ENCODE measurements at regions not wholly inside any gene's neighbourhood (a gene's known extent, or its start where the extent isn't known, plus 50 kb on each side); places are given as distances from the start of the nearest gene placed in this dataset.

DNA sequence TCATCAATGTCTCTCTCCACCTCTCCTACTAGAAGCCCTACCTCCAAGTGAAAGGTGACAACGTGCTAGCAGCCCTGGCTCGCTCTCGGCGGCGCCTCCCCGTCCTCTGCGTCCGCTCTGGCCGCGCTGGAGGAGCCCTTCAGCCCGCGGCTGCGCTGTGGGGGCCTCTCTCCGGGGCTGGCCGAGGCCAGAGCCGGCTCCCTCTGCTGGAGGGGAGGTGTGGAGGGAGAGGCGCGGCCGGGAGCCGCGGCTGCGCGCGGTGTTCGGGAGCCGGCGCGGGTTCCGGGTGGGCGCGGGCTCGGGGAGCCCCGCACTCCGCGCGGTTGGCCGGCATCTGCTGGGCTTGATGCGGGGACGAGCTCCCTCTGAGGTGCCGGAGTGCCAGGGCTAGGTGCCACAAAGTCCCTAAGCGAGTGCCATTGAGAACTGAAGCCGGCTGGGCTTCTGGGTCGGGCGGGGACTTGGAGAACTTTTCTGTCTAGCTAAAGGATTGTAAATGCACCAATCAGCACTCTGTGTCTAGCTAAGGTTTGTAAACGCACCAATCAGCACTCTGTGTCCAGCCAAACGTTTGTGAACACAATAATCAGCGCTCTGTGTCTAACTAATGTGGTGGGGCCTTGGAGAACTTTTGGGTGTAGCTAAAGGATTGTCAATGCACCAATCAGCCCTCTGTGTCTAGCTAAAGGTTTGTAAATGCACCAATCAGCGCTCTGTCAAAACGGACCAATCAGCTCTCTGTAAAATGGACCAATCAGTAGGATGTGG, 84.8 kb upstream of the ARRDC4 start:
- no peak overlapping the region for H3K4me3 ChIP-seq (replicated peaks in 1 of 2; ENCODE audit: low read depth in 2 of 2, low read length in 2 of 2)
- DNase-seq (ENCODE audit: low read depth in 2 of 2): no peak
- TF ChIP-seq, protein P1, sequence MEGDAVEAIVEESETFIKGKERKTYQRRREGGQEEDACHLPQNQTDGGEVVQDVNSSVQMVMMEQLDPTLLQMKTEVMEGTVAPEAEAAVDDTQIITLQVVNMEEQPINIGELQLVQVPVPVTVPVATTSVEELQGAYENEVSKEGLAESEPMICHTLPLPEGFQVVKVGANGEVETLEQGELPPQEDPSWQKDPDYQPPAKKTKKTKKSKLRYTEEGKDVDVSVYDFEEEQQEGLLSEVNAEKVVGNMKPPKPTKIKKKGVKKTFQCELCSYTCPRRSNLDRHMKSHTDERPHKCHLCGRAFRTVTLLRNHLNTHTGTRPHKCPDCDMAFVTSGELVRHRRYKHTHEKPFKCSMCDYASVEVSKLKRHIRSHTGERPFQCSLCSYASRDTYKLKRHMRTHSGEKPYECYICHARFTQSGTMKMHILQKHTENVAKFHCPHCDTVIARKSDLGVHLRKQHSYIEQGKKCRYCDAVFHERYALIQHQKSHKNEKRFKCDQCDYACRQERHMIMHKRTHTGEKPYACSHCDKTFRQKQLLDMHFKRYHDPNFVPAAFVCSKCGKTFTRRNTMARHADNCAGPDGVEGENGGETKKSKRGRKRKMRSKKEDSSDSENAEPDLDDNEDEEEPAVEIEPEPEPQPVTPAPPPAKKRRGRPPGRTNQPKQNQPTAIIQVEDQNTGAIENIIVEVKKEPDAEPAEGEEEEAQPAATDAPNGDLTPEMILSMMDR (IDR thresholded peaks at IDR 0.05; ENCODE audit: low read depth, low read length): no peak

DNA sequence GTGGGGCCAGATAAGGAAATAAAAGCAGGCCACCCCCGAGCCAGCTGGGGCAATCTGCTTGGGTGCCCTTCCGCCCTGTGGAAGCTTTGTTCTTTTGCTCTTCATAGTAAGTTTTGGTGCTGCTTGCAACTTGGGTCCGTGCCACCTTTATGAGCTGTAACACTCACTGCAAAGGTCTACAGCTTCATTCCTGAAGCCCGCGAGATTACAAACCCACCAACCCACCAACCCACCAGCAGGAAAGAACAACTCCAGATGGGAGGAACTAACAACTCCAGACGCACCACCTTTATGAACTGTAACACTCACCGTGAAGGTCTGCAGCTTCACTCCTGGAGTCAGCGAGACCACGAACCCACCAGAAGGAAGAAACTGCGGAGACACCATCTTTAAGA, 84.2 kb upstream of the ARRDC4 start:
- TF ChIP-seq, protein P1 (IDR thresholded peaks at IDR 0.05; ENCODE audit: low read depth, low read length): no peak
- DNase-seq (ENCODE audit: low read depth in 2 of 2): no peak
- H3K4me3 ChIP-seq (replicated peaks in 1 of 2; ENCODE audit: low read depth in 2 of 2, low read length in 2 of 2): no peak overlapping the region

DNA sequence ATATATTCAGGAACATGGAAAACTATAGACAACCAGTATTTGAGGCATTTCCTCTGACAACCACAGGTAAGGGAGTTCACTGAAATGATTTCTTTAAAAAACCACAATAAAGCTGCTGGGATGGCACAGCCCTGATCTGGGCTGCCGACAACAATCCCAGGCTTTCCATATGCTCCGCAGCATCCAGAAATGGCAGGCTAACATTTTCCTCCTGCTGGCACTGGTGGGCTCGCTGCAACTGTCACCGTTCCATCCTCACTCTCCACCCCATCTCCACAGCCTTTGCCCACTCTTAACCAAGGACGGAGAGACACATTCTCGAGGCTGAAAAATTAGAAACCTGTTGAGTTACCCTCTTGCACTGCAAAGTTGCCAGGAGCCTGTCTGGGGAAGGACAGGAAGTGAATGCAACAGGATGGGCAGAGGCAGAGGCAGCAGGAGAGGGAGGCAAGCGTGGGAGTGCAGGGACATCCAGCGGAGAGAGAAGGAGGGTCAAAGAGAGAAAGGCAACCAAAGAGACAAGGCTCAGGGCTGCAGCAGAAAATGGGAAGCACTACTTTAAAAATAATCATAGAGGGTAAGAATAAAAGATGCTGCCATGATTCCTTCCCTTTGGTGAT, 79.0 kb upstream of the ARRDC4 start:
- no peak overlapping the region for H3K4me3 ChIP-seq (replicated peaks in 1 of 2; ENCODE audit: low read depth in 2 of 2, low read length in 2 of 2)
- TF ChIP-seq, protein P1 (IDR thresholded peaks at IDR 0.05; ENCODE audit: low read depth, low read length): no peak

DNA sequence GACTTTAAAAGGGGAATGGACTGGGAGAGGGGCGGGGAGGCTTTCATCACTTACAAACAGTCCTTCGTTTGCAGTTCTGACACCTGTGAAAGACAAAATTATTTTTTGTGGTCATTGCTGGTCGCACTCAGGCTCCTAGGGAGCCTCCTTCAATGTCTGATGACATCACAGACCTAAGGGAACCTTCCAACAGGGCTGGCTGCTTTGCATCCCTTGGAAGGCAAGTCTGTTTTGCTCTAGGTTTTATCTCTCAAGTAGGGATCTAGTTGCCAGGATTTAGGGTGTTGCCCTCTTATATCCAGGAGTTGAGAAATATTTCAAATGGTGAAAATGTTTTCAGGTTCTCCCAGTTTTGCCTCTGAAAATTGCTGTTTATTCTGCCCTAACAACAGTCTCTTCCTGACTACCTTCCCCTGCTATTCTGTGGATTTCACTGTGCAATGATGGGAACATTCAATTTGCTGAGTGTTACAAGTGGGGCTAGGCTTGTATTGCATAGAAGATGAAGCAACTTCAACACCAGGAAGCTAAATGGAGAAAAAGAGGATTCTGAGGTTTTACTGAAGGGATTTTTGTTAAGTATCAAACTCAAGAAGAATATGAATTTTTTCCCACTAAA, 75.9 kb upstream of the ARRDC4 start:
- H3K4me3 ChIP-seq (replicated peaks in 1 of 2; ENCODE audit: low read depth in 2 of 2, low read length in 2 of 2): no peak overlapping the region
- DNase-seq (ENCODE audit: low read depth in 2 of 2): no peak
- TF ChIP-seq, protein P1 (IDR thresholded peaks at IDR 0.05; ENCODE audit: low read depth, low read length): no peak

More for the DNA sequence above, 79.0 kb upstream of the ARRDC4 start:
- DNase-seq (ENCODE audit: low read depth in 2 of 2): no peak

DNA sequence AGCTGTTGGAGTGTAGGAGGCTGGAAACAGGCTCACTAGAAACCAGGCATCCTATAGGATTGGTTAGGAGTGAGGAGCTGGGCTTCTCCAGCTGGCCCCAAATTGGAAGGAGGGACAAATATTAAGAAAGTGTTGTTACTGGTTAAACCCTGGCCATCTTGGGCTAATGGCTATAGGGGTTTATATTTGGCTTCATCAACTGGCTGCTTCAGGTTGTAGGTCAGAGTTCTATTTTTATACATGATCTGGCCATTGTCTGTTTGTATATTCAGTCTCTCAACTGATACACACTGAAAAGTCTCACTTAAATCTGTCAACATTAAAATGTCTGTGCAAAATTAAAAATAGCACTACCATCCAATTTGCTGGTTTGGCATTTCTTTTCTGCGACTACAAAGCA, 70.2 kb upstream of the ARRDC4 start:
- no peak for DNase-seq (ENCODE audit: low read depth in 2 of 2)
- H3K4me3 ChIP-seq (replicated peaks in 1 of 2; ENCODE audit: low read depth in 2 of 2, low read length in 2 of 2): no peak overlapping the region
- TF ChIP-seq, protein P1 (IDR thresholded peaks at IDR 0.05; ENCODE audit: low read depth, low read length): no peak

DNA sequence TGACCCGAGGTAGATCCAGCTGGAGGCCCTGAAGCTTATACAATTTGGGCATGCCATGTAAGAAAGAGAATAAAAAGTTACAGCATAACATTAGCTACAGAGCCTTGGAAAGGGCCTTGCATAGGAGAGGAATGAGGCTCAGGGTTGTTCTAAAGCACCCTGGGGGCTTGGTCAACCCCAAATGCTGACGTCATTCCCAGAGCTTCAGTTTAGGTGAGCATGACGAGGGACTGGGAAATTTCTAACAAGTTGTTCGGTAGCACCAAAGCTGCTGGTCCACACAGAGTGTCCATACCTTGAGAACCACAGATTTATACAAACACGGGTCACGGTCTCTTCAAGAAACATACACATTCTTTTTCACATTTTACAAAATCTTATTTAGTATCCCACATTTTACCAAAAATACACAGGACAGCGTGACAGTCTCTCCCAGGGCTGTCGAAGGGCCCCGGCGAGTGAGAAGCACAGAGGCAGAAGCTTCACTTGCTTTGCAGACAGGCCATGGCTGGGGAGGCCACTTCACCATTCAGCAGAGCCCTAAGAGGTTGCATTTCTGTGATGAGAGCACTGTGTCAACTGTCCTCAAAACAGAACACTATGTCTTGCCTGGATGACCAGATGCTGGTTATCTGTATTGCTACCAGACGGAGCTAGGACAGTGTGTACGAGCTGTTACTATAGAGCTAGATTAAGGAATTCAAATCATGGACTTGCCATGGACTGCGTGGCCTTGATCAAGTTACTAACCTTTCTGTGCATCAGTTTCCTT, 68.2 kb upstream of the ARRDC4 start:
- no peak overlapping the region for H3K4me3 ChIP-seq (replicated peaks in 1 of 2; ENCODE audit: low read depth in 2 of 2, low read length in 2 of 2)
- TF ChIP-seq, protein P1 (IDR thresholded peaks at IDR 0.05; ENCODE audit: low read depth, low read length): no peak
- no peak for DNase-seq (ENCODE audit: low read depth in 2 of 2)

Data from cardiac fibroblast (primary cell).